ENCODE measurements at regions not wholly inside any gene's neighbourhood (a gene's known extent, or its start where the extent isn't known, plus 50 kb on each side); places are given as distances from the start of the nearest gene placed in this dataset.

GRCh38 chr13:106299621-106300020 is 235.8 kb downstream of the EFNB2 start:
- no peak for DNase-seq (ENCODE audit: low read depth in 2 of 2)

GRCh38 chr13:106297283-106297682 is 238.2 kb downstream of the EFNB2 start:
- no peak for DNase-seq (ENCODE audit: low read depth in 2 of 2)

- no peak for DNase-seq (ENCODE audit: low read depth in 2 of 2)
Measured at GRCh38 chr13:106296723-106297122, 238.7 kb downstream of the EFNB2 start.

- DNase-seq (ENCODE audit: low read depth in 2 of 2): no peak
Measured at GRCh38 chr13:106295971-106296370, 239.5 kb downstream of the EFNB2 start.

- DNase-seq (ENCODE audit: low read depth in 2 of 2): no peak
Measured at GRCh38 chr13:106291006-106291405, 244.5 kb downstream of the EFNB2 start.

GRCh38 chr13:106287351-106287750 is 248.1 kb downstream of the EFNB2 start:
- no peak for DNase-seq (ENCODE audit: low read depth in 2 of 2)

- no peak for DNase-seq (ENCODE audit: low read depth in 2 of 2)
Measured at GRCh38 chr13:106286811-106287210, 248.7 kb downstream of the EFNB2 start.

GRCh38 chr13:106284358-106284757 is 251.1 kb downstream of the EFNB2 start:
- no peak for DNase-seq (ENCODE audit: low read depth in 2 of 2)

GRCh38 chr13:106281426-106281825 is 254.0 kb downstream of the EFNB2 start:
- DNase-seq (ENCODE audit: low read depth in 2 of 2): no peak

GRCh38 chr13:106277484-106278154 is 257.8 kb downstream of the EFNB2 start:
- no peak for DNase-seq (ENCODE audit: low read depth in 2 of 2)

- no peak for DNase-seq (ENCODE audit: low read depth in 2 of 2)
Measured at GRCh38 chr13:106276876-106277275, 258.6 kb downstream of the EFNB2 start.

GRCh38 chr13:106275446-106276032 is 259.9 kb downstream of the EFNB2 start:
- DNase-seq (ENCODE audit: low read depth in 2 of 2): no peak

- no peak for DNase-seq (ENCODE audit: low read depth in 2 of 2)
Measured at GRCh38 chr13:106274551-106275203, 260.8 kb downstream of the EFNB2 start.

- no peak for DNase-seq (ENCODE audit: low read depth in 2 of 2)
Measured at GRCh38 chr13:106263801-106264200, 271.7 kb downstream of the EFNB2 start.

GRCh38 chr13:106262886-106263285 is 272.6 kb downstream of the EFNB2 start:
- DNase-seq (ENCODE audit: low read depth in 2 of 2): no peak

GRCh38 chr13:106261450-106261849 is 274.0 kb downstream of the EFNB2 start:
- DNase-seq (ENCODE audit: low read depth in 2 of 2): no peak

- no peak for DNase-seq (ENCODE audit: low read depth in 2 of 2)
Measured at GRCh38 chr13:106260352-106260751, 275.1 kb downstream of the EFNB2 start.

GRCh38 chr13:106259928-106260327 is 275.5 kb downstream of the EFNB2 start:
- no peak for DNase-seq (ENCODE audit: low read depth in 2 of 2)

GRCh38 chr13:106246666-106247188 is 288.7 kb downstream of the EFNB2 start:
- no peak for DNase-seq (ENCODE audit: low read depth in 2 of 2)

- no peak for DNase-seq (ENCODE audit: low read depth in 2 of 2)
Measured at GRCh38 chr13:106246242-106246641, 289.2 kb downstream of the EFNB2 start.

GRCh38 chr13:106243011-106243565 is 292.4 kb downstream of the EFNB2 start:
- no peak for DNase-seq (ENCODE audit: low read depth in 2 of 2)

Measured in stimulated activated CD8-positive, alpha-beta memory T cell treated with anti-CD3 and anti-CD28 coated beads, Interleukin-15, amount 100 ng/mL, for 4 hours (primary cell).